Activated CD4-positive, alpha-beta T cell treated with anti-CD3 and anti-CD28 coated beads, Interleukin-2, amount 50 U/mL, for 16 hours (primary cell): ENCODE measurements at regions not wholly inside any gene's neighbourhood (a gene's known extent, or its start where the extent isn't known, plus 50 kb on each side); places are given as distances from the start of the nearest gene placed in this dataset.

Source experiments
- DNase-seq: peaks from one replicate; pipeline ENCODE4 v3.0.0-alpha.2; 2020

GRCh38 chr15:70193734-70194133 lies 96.0 kb upstream of the TLE3 start:
- DNase-seq: no peak

DNA sequence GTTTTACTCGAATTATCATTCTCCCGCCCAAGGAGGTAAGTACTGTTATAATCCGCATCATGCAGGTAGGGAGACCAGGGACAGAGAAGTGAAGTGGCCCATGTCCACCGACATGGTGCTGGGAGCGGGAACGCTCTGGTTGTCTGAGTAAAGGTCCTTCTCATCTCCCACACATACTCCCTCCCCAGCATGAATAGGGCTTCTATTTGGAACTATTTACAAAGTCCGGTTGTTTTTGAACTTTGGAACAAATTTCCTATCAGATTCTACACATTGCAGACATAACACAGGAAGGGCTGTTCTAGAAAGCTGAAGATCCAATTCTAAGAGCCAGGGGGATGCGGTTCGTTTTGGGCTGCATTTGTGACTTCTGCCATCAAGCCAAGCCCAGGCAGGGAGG lies 94.8 kb upstream of the TLE3 start:
- DNase-seq: no peak

DNA sequence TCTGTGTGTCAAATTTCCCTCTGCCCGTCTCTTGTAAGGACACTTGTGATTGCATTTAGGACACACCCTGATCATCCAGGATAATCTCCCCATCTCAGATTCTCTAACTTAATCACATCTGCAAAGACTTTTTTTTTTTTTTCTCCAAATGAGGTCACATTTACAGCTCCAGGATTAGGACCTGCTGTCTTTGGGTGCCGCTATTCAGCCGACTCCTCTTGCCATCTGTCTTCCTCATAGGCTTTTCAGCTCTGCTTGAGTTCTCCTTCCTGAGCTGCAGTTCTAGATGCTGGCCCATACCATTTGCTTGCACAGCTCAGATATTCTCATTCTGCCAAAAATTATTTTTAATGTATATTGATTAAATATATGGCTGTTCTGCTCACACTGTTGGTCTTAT lies 94.3 kb upstream of the TLE3 start:
- no peak for DNase-seq

DNA sequence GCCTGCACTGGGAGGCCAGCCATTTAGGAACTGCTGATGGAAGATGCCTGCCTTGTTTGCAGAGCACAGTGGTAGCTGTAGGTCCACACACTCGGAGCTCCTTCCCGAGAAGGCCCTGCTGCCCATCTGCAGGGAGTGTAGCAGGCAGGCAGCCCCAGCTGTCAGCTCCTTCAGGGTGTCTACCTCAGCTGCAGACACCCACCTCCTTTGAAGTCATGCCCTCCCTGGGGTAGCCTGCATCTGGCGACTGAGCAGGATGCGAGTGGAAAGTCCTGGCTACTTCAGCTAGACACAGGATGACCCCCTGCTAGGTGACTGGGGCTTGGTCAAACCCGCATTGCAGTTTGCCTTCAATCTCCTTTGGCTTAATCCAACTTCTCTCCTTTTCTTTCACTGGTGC lies 93.2 kb upstream of the TLE3 start:
- DNase-seq: no peak

DNA sequence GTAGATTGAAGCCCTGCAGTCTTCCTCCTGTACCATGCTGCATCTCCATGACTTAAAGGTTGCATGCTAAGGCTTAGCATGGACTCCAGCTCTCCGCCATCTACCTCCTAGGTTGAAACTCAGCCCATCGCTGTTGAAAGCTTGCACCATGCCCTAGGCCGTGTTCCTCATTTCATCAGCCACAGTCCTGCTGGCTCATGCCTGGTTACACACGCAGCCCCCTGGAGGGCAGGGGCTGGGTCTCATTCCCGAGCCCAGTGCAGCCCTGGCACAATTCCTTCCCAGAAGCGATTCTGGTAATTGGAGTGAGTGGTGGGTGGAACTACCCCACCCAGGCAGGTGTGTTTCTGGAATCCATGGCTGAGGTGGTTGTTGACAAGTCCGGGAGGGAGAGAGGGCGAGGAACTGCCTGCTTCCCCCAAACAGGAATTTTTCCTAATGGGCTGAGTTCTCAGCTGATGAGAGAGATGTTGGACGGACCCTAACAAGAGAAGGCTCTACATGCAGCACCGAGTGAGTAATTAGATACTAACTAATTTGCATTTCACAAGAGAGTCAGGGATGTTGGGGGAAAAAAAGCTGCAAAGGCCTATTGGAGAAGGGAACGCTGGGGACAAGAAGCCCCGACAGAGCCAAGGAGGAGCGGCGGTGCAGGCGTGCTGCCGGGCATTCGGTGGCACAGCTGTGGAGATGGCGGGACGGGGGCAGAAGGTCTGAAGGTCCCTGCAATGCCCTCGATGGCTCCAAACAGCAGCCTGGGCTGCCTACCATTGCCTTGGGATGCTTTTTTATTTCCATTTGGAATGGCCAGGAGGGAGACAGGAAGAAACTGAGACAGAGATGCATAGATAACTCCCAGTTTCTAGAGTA lies 92.3 kb upstream of the TLE3 start:
- no peak for DNase-seq

DNA sequence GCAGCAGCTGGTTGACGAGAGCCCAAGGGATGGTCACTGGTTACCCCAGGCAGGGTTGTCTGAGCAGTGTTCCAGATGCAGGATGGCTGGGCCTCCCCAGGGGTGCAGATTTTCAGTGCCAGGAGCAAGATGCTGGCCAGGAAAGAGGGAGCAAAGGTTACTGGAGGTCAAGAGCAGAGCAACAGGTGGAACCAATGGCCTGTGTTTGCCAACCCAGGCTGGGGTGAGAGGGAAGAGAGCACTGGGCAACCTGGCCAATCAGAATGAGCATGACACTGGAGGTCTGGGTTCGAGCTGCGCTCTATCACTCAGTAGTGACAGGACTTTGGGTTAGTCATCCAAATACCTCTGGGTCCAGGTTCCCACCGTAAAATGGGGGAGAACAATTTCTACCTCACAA lies 90.6 kb upstream of the TLE3 start:
- no peak for DNase-seq

DNA sequence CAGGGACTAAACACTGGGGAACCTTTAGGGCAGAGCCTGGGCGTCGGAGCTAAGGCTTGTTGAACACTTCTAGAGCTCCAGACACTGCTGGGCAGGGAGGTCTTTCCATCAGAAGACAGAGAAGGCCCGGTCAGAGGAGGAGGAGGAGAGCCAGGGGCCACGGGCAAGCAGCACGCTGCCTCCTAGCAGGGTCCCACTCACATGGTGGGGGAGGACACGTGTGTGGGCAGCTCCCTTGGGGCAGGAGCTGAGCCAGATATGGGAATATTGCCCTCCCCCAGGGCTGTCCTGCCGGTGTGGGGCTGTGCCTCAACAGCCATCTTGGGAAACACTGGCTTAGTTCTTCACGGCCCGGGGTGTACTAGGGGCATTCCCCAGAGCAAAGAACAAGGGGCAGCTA lies 89.6 kb upstream of the TLE3 start:
- no peak for DNase-seq

- DNase-seq: no peak
These were observed 88.4 kb upstream of the TLE3 start for GRCh38 chr15:70186152-70186551.

- no peak for DNase-seq
These were observed 87.6 kb upstream of the TLE3 start for GRCh38 chr15:70185251-70185711.

- DNase-seq: no peak
These were observed 85.4 kb upstream of the TLE3 start for GRCh38 chr15:70182858-70183695.

DNA sequence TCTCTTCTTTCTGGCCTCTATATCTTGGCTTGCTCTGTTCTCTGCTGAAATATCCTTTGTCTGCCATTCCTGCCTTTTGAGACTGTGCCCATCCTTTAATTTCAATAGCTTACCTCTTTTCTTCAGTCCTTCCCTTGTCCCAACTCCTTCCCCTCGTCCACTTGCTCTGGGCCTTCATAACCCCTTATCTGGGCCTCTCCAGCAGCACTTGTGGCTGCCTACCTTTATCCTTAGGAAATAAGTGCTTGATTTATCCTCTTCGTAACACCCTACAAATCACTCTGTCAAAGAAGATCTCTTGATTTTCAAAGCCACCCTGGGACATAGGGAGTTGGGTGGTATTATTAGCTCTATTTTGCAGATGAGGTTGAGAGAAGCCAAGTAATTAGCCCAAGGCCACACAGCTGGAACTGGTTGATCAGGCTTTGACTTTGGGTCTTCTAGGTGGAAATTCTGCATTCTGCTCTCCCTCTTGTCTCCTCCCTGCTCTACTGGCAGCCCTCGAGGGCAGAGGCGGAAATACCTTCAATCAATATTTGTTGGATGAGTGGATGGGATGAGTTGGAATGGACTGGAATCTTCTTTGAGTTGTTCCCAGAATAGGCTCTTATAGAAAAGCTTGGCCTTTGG lies 84.0 kb upstream of the TLE3 start:
- DNase-seq: no peak

DNA sequence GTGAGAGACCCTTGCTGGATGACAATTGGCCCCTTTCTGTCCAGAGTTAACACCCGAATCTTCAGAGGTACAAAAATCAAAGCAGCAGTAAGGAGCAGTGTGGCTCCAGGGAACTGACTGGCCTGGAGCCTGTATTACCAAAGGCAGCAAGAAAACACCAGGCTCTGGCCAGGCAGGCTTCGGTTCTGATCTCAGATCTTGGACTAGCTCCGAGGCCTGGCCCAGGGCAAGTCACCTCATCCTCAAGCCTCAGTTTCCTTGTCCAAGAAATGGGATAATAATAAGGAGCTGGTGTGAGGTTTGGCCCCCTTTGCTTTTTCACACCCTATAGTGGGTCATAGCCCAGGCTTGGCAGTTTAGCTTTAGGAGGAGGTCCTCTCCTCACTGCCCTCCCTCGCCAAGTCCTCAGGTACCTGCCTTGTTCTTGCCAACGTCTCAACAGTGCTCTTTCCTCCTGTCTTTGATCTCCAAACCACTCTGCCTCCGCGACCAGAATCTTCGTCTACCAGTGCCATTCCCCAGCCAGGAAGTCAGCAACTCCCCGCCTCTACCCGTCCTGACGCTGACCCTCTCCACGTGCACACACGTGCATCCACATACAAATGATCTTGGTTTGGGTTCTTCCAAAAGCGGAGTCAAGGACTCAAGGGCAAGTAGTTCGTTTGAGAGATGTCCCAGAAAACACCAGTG lies 82.6 kb upstream of the TLE3 start:
- no peak for DNase-seq

DNA sequence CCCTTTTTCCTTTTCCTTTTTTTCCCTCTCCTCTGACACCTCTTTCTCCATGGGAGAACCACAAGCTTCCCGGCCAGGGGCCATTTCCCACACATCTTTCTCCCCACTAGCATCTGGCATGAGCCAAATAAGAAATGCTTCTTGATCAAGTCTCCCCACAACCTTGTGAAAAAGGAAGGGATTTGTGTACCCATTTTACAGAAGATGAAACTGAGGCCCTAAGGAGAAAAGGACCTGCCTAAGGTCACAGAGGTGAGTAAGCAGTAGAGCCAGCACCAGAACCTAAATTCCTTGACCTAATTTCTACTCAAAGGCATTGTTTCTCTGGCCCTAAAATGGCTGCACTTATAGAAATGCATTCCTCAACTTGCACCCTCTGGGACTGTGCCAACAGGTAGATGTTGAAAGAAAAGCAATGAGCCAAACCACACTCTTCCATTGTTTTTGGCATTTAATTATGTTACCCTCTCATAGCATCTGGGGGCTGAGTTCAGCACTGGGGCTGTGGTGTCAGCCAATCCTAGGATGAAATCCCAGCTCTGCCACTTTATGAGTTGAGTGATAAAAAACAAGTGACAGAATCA lies 81.7 kb upstream of the TLE3 start:
- DNase-seq: no peak

DNA sequence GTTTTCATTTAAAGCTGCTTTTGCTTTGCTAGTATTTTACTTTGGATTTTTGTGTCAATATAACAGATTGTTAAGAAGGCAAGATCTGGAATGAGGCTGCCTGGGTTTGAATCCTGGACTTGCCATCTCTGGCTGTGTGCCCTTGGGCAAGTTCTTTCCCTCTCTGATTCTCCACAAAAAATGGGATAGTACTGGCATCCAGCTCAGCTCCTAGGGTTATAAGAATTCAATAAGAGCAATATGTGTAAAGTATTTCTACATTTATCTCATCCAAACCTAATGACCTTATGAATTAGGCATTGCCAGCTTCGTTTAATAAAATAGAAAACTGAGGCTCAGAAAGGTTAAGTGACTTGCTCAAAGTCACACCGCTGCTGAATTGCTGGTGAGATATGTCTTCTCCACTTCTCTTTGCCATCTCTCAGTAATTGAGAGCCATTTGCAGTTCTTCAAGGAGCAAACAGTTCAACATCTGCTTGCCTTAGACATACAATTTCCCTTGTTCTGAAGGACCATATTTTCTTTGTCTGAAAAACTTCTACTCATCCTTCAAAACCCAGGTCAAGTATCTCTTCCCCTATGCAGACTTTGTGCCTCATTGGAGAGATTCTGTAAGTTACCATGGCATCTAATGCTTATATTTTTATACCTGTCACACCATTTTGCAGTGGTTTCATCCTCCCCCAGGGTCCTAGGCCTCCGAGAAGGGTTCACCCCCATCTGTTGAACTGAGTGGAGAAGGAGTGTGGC lies 80.8 kb upstream of the TLE3 start:
- no peak for DNase-seq

DNA sequence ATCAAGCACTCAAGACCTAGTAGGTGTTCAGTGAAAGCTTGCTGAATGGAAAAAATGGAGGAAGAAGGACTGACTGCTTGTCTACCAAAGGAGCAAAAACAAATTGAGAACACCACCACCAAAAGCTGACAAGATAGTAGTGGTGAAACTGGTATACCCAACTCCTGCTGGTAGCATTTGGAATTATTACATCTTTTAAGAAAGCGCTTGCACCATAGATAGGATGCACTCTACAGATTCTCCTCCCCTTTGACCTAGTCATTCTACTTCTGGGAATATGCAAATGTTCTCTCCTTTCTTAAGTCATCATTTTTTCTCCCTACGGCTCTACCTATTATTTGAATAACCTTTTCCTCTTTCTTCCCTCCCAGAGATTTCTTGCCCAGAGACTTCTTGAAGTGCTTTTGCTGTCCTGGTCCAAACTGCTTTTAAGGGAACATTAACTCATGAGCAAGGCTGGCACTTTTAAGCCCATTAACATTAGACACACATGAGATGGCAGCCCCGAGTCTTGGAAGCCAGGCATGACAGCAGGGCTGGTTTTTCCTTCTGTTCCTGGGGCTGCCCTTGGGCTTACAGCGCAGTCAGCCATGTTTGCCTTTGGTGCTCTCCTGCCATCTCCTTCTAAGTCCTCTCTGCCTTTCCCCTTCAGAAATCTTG lies 75.0 kb upstream of the TLE3 start:
- DNase-seq: no peak

DNA sequence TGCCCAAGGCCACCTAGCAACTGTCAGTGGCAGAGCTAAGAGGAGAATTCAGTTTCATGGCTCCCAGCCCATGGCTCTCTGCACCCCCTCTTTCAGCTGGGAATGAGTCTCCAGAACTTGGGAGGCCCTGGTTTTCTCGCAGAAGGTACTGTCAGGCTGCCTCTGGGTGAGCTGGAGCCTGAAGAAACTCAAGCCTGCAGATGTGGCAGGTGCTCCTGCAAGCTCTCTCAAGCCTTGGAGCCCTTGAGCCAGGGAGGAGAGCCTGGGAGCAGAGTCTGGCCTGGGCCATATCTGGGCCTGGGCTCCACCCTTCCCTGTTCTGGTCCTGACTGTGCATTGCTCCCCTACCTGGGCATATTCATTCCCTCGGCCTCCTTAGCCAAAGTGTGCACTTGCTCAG lies 74.4 kb upstream of the TLE3 start:
- DNase-seq: no peak

DNA sequence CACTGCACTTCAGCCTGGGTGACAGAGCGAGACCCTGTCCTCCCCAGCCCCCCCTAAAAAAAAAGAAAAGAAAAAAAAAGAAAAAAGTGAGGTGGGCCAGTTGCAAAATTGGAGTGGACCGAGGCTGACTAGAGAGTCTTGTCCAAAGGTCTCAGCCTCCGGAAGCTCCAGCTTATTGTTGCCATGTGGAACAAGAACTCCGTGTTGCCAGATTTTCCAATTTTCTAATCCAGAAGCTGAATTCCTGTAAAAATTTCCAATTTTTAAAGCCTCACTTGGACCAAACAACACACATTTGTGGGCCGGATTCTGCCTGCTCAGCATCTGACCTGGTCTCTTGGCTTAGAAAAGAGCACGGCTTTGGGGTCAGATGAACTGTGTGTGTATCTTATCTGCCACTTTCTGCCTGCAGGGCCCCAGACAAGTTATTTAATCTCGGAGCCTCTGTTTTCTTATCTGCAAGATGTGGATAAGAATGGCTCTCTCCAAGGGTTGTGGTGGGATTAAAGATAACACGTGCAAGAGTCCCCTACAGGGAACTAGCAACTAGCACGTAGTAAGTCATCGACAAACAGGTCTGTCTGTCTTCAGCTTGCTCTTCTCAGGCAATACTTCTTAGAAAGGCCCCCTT lies 73.7 kb upstream of the TLE3 start:
- DNase-seq: no peak

- DNase-seq: no peak
These were observed 72.5 kb upstream of the TLE3 start for GRCh38 chr15:70170096-70170699.

GRCh38 chr15:70169147-70169546 lies 71.4 kb upstream of the TLE3 start:
- no peak for DNase-seq

DNA sequence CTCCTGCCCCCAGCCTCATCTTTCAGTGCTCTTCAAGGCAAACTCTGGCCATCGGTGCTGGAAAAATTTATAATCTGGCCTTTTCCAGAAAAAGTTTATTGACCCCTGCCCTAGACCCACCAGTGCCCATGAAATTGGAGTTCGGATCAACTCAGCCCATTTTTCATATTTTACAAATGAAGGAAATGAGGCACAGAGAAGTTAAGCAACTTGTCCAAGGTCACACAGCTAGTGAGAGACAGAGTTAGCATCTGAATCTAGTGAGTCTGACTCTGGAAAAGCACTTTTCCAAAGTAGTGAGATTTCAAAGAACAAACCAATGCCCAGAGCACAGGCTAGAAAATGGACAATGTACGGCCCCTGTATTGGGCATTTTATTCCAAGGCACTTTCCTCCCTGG lies 69.4 kb upstream of the TLE3 start:
- no peak for DNase-seq
